HepG2 (cell line): ENCODE measurements at regions not wholly inside any gene's neighbourhood (a gene's known extent, or its start where the extent isn't known, plus 50 kb on each side); places are given as distances from the start of the nearest gene placed in this dataset.

Experiments
- ATAC-seq: fragments of 200-7000 bp; cut with Tn5 transposase; 3 replicates; pipeline ENCODE4 v1.9.1; 2020; ENCODE audit warnings: mild to moderate bottlenecking, moderate library complexity
- BruUV-seq: library from RNA; stranded (reverse); fragments of 400-500 nt; replicated peaks from 2 replicates; lab custom pipeline; 2021; lab: Mats Ljungman, UMichigan
- CTCF ChIA-PET: fragments of 300-600 bp; formaldehyde crosslinking; extraction: SDS; loops from one replicate; lab custom pipeline; 2021; ENCODE audit warnings: low total read pairs, inconsistent platforms, low intra/inter-chr PET ratio; lab: Yijun Ruan, JAX
- POLR2A ChIA-PET: fragments of 350-600 bp; sonication (Branson Sonifier 250); formaldehyde crosslinking; loops from one replicate; lab custom pipeline; 2020; ENCODE audit warnings: antibody characterized with exemption, inconsistent platforms; lab: Yijun Ruan, JAX
- DNase-seq: peaks from one replicate; pipeline ENCODE4 v3.0.0-alpha.2; 2015; ENCODE audit warnings: low spot score
- FAIRE-seq: peaks from 3 replicates; lab custom pipeline; 2011; peaks lifted over from hg19 to GRCh38; lab: Jason Lieb, UNC
- H2AFZ ChIP-seq: one replicate; pipeline ENCODE4 v1.6.1; 2011; ENCODE audit warnings: low read length, inconsistent platforms
- H3K27ac ChIP-seq: fragments of 300-600 bp; 3 replicates; pipeline ENCODE4 v1.8.0; 2011; ENCODE audit warnings: mixed run types, mild to moderate bottlenecking, mixed read lengths, low read length, inconsistent platforms; ENCODE audit not compliant: insufficient read depth; ENCODE audit errors: extremely low read length
- H3K27me3 ChIP-seq, 2 experiments: fragments of 200-600 bp in 1 of 2; 2 replicates in 1 of 2; 3 replicates in 1 of 2; pipeline versions ENCODE4 v1.6.0 to v1.8.0; 2011; ENCODE audit warnings: low read length in 2 of 2, mild to moderate bottlenecking in 2 of 2, moderate library complexity in 2 of 2, inconsistent platforms in 1 of 2; ENCODE audit not compliant: insufficient read depth in 2 of 2, control insufficient read depth in 1 of 2
- H3K36me3 ChIP-seq, 2 experiments: fragments of 200-600 bp in 1 of 2; replicated peaks in 1 of 2; 2 replicates in 1 of 2; 3 replicates in 1 of 2; pipeline versions ENCODE4 v1.5.1 to v1.8.0; 2011; ENCODE audit warnings: low read length in 2 of 2, inconsistent platforms in 1 of 2; ENCODE audit not compliant: insufficient read depth in 2 of 2, control insufficient read depth in 1 of 2
- H3K4me1 ChIP-seq: 2 replicates; pipeline ENCODE4 v1.5.1; 2012; ENCODE audit warnings: low read length, inconsistent platforms; ENCODE audit not compliant: insufficient read depth
- H3K4me2 ChIP-seq: 2 replicates; pipeline ENCODE4 v1.6.0; 2011; ENCODE audit warnings: low read depth, low read length, inconsistent platforms
- H3K4me3 ChIP-seq, 3 experiments: fragments of 200-600 bp in 1 of 3; sonication (generic), shearing (Covaris generic) in 1 of 3; replicated peaks in 1 of 3; 2 replicates each; pipeline ENCODE4 v1.5.1; 2011 to 2016; ENCODE audit warnings: low read length in 3 of 3, inconsistent platforms in 2 of 3, low read depth in 2 of 3, mild to moderate bottlenecking in 2 of 3, control low read depth in 1 of 3, mixed read lengths in 1 of 3; ENCODE audit not compliant: insufficient read depth in 1 of 3
- H3K79me2 ChIP-seq: one replicate; pipeline ENCODE4 v1.6.1; 2011; ENCODE audit warnings: low read length, inconsistent platforms; ENCODE audit not compliant: insufficient read depth
- H3K9ac ChIP-seq: 2 replicates; pipeline ENCODE4 v1.6.0; 2011; ENCODE audit warnings: mild to moderate bottlenecking, low read depth, low read length, inconsistent platforms; ENCODE audit not compliant: insufficient read depth
- H3K9me3 ChIP-seq: 2 replicates; pipeline ENCODE4 v1.5.1; 2012; ENCODE audit warnings: mild to moderate bottlenecking, low read length
- H4K20me1 ChIP-seq: 2 replicates; pipeline ENCODE4 v1.6.0; 2011; ENCODE audit warnings: inconsistent platforms, mild to moderate bottlenecking, low read length, moderate library complexity; ENCODE audit not compliant: insufficient read depth
- CC2D1A ChIP-seq: sonication (generic); formaldehyde crosslinking; IDR thresholded peaks from 2 replicates; pipeline ENCODE4 v1.8.1; 2023; ENCODE audit warnings: mild to moderate bottlenecking, missing genetic modification reagents
- ETV5 ChIP-seq: IDR thresholded peaks from 2 replicates; pipeline ENCODE4 v1.6.1; 2018; ENCODE audit warnings: missing biosample characterization, missing genetic modification reagents, inconsistent platforms, borderline replicate concordance
- PTBP1 ChIP-seq: fragments of 200-400 bp; formaldehyde crosslinking; IDR thresholded peaks from 2 replicates; pipeline ENCODE4 v1.6.1; 2018; ENCODE audit warnings: low read length, low read depth; ENCODE audit not compliant: poor library complexity, severe bottlenecking
- SRY ChIP-seq: sonication (generic); formaldehyde crosslinking; IDR thresholded peaks from 2 replicates; pipeline ENCODE4 v1.8.0; 2022; ENCODE audit warnings: mild to moderate bottlenecking, missing genetic modification reagents
- TCF7L2 ChIP-seq: IDR thresholded peaks from 2 replicates; pipeline ENCODE4 v1.6.1; 2011; ENCODE audit warnings: mild to moderate bottlenecking, low read depth, low read length, moderate library complexity
- ZFP36L2 ChIP-seq: sonication (generic); formaldehyde crosslinking; IDR thresholded peaks from 2 replicates; pipeline ENCODE4 v1.4.0; 2020; ENCODE audit warnings: missing genetic modification reagents
- ZFX ChIP-seq: sonication (generic); formaldehyde crosslinking; IDR thresholded peaks from 2 replicates; pipeline ENCODE4 v1.4.0; 2020; ENCODE audit warnings: mild to moderate bottlenecking, low read depth, missing genetic modification reagents, moderate library complexity
- ZNF207 ChIP-seq: fragments of 450-650 bp; IDR thresholded peaks from 2 replicates; pipeline ENCODE4 v1.6.1; 2016; ENCODE audit warnings: antibody characterized with exemption, borderline replicate concordance
- ZNF296 ChIP-seq: sonication (generic); formaldehyde crosslinking; conservative IDR thresholded peaks from 2 replicates; pipeline ENCODE4 v1.5.0; 2020; ENCODE audit warnings: mild to moderate bottlenecking, missing genetic modification reagents
- ZNF652 ChIP-seq: IDR thresholded peaks from 2 replicates; pipeline ENCODE4 v1.6.1; 2016; ENCODE audit warnings: low read depth, borderline replicate concordance
- ZNF674 ChIP-seq: sonication (generic); formaldehyde crosslinking; IDR thresholded peaks from 2 replicates; pipeline ENCODE4 v1.5.0; 2020; ENCODE audit warnings: low read depth, mild to moderate bottlenecking, missing genetic modification reagents
- WGBS: methylation state at CpG from one replicate; pipeline ENCODE4 v1.1.6; 2017; ENCODE audit warnings: low lambda C conversion rate; 5-methylcytosine and 5-hydroxymethylcytosine counted together
- in situ Hi-C: cut with HindIII; loops from 2 replicates; pipeline ENCODE4 v1.10.0; 2017; ENCODE audit warnings: low pct_unique_long_range_greater_than_20kb; ENCODE audit not compliant: extremely low pct_ligation_motif_present
- intact Hi-C: fragments of 100-400 bp; cut with micrococcal nuclease; formaldehyde crosslinking; loops from one replicate; pipeline ENCODE4 v1.10.0; 2022; ENCODE audit not compliant: unreplicated experiment
- TF ChIP-seq, protein P1 (sequence below): fragments of 450-650 bp; IDR thresholded peaks from 2 replicates; pipeline ENCODE4 v1.6.1; 2017
- TF ChIP-seq, protein P2 (sequence below): sonication (generic); formaldehyde crosslinking; IDR thresholded peaks from 2 replicates; pipeline ENCODE4 v1.9.0; 2021; ENCODE audit warnings: missing genetic modification reagents, mild to moderate bottlenecking, borderline replicate concordance

DNA sequence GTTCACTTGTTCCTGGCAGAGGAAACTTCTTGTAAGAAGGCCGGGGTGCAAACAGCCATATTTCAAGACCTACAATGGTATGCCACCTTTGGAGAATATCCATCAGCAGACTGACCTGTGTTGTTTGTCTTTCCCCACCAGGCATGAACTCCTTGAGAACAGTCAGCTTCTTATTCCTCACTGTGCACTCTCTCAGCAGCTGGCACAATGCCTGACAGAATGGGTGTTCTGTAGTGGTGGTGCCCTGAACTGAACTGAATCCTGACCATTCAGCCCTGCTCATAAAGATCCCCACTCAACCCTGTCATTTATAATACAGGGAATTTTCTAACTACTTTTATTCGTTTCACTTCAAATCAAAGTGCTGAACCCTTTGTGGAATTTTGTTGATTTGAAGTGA, 206.9 kb downstream of the COX7C start:
- WGBS: 0% methylated on average over 2 of the region's 2 CpGs
- POLR2A ChIA-PET: no interaction called here
- intact Hi-C loops: no loop called here

GRCh38 chr5:86831128-86831527, 213.4 kb downstream of the COX7C start:
- no peak overlapping the region for H3K4me3 ChIP-seq
- no peak overlapping the region for H3K27ac ChIP-seq
- no TSS peak for BruUV-seq
- H3K9ac ChIP-seq: no peak overlapping the region
- H4K20me1 ChIP-seq: no peaks in the 10 kb centered on the region
- H3K79me2 ChIP-seq: no peaks in the 10 kb centered on the region
- in situ Hi-C loops: no loop called here
- no peaks in the 10 kb centered on the region for H3K9me3 ChIP-seq
- TF ChIP-seq, protein P1, sequence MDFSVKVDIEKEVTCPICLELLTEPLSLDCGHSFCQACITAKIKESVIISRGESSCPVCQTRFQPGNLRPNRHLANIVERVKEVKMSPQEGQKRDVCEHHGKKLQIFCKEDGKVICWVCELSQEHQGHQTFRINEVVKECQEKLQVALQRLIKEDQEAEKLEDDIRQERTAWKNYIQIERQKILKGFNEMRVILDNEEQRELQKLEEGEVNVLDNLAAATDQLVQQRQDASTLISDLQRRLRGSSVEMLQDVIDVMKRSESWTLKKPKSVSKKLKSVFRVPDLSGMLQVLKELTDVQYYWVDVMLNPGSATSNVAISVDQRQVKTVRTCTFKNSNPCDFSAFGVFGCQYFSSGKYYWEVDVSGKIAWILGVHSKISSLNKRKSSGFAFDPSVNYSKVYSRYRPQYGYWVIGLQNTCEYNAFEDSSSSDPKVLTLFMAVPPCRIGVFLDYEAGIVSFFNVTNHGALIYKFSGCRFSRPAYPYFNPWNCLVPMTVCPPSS: no peak
- TF ChIP-seq TCF7L2 (no peak), ETV5 (CRISPR knock-in tag) (no peak), ZFX (CRISPR knock-in tag) (no peak), ZNF652 (CRISPR knock-in tag) (no peak), SRY (CRISPR knock-in tag) (no peak), ZNF207 (no peak), PTBP1 (no peak), ZFP36L2 (no peak)
- TF ChIP-seq, protein P2, sequence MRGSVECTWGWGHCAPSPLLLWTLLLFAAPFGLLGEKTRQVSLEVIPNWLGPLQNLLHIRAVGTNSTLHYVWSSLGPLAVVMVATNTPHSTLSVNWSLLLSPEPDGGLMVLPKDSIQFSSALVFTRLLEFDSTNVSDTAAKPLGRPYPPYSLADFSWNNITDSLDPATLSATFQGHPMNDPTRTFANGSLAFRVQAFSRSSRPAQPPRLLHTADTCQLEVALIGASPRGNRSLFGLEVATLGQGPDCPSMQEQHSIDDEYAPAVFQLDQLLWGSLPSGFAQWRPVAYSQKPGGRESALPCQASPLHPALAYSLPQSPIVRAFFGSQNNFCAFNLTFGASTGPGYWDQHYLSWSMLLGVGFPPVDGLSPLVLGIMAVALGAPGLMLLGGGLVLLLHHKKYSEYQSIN (CRISPR knock-in tag): no peak
- TF ChIP-seq, all 625 proteins: peak for 0
- ChIA-PET CTCF (no interaction called here), POLR2A (no interaction called here)
- FAIRE-seq (no peak), ATAC-seq (no peak), DNase-seq (no peak)
- Histone ChIP-seq H3K27me3 (no peaks in the 10 kb centered on the region), H3K4me2 (no peak overlapping the region), H2AFZ (no peak overlapping the region), H3K36me3 (no peaks in the 10 kb centered on the region), H3K4me1 (no peaks in the 10 kb centered on the region)
- intact Hi-C loops: no loop called here

More for the DNA sequence above, 206.9 kb downstream of the COX7C start:
- DNase-seq: no peak
- CTCF ChIA-PET: no interaction called here
- no TSS peak for BruUV-seq
- Histone ChIP-seq H3K4me1 (no peaks in the 10 kb centered on the region), H3K9ac (no peak overlapping the region), H2AFZ (no peak overlapping the region), H3K27me3 (no peaks in the 10 kb centered on the region), H3K9me3 (no peaks in the 10 kb centered on the region)
- TF ChIP-seq ZNF296 (CRISPR knock-in tag) (no peak), CC2D1A (CRISPR knock-in tag) (no peak), ZNF674 (no peak)
- TF ChIP-seq, all 625 proteins: peak for 0
- no peaks in the 10 kb centered on the region for H3K79me2 ChIP-seq
- H3K27ac ChIP-seq: no peak overlapping the region
- ATAC-seq: no peak
- in situ Hi-C loops: no loop called here
- no peak overlapping the region for H3K4me2 ChIP-seq
- no peak overlapping the region for H3K4me3 ChIP-seq
- FAIRE-seq: no peak
- no peaks in the 10 kb centered on the region for H4K20me1 ChIP-seq
- no peaks in the 10 kb centered on the region for H3K36me3 ChIP-seq
